ENCODE measurements at regions not wholly inside any gene's neighbourhood (a gene's known extent, or its start where the extent isn't known, plus 50 kb on each side); places are given as distances from the start of the nearest gene placed in this dataset.
"Not testable (repeated sequence)": the region's sequence is repeated elsewhere in the genome, so short reads cannot be mapped to it uniquely, and the experiment has no call there.

DNA sequence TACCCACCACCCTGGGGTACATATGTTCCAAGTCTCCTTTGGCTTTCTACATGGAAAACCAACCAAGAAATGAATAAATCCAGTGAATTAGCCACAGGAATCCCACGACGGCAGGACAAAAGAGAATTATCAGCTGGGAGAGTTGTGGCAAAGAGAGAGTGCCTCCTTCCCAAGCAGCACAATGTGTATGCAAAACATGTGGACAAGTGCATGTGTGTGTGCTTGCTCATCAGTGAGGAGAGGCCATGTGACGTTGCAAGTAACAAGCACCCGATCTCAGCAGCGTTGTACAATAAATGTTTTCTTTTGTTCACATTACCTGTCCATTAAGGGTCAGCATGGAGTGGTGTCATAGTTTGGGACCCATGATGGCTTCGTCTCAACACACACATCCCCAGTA lies 50.0 kb upstream of the EMX2 start:
- DNase-seq (ENCODE audit: low read depth): no peak

DNA sequence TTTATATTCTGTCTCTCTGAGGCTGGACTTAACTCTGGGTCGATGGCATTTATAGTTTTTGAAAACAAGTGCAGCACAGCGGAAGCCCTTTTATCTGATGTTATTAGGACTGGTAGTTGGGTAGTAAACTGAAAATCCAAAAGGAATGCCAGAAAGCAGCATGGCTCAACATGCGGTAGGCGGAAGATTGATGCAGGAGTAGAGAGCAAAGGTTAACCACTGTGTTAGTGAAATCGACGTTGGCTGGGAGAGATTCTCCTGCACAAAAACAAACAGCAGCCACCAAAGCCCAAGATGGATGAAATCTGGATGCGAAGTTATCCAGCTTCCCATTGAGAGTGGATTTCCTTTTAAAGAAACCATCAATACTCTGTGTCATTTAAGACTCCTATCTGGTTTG lies 54.5 kb upstream of the EMX2 start:
- no peak for DNase-seq (ENCODE audit: low read depth)

DNA sequence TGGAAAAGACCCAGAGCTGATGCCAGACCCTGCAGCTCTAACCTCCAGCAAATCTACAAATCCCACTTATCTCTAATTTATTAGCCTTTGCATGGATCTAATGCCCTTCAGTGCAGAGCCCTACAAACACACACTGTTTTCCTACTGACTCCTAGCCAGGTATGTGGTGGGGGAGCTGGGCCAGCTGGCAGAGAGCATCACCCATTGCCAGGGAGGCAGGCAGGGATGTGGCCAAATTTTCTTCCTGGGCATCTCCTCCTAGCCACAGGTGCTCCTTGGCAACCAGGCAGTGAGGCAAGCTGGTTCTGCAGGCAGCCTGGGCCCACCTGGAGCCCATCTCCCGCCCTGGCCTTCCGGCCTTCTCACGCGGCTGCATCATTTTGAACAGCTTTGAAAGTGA lies 55.9 kb upstream of the EMX2 start:
- no peak for DNase-seq (ENCODE audit: low read depth)

DNA sequence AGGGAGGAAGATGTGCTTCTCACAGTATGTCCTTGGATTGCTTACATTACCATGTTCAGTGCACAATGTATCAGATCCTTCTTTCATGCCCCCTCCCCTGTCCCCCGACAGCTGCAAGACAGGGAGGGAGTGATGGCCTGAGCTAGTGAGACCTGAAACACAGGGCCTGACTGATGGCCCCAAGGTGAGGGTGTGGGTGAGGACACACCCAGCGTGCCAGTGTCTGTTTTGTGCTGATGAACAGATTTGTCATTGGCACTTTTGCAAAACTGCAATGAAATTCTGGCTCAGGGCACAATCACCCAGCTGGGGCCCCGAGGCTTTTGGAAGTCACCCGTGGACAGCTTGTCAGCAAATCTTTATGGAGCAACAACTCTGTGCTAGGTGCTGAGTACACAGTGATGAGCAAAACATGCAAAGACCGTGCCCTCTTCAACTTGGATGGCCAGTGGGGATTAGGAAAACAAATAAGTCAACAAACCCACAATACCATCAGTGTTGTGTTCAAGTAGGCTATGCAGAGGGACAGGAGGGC lies 59.4 kb upstream of the EMX2 start:
- DNase-seq (ENCODE audit: low read depth): no peak

DNA sequence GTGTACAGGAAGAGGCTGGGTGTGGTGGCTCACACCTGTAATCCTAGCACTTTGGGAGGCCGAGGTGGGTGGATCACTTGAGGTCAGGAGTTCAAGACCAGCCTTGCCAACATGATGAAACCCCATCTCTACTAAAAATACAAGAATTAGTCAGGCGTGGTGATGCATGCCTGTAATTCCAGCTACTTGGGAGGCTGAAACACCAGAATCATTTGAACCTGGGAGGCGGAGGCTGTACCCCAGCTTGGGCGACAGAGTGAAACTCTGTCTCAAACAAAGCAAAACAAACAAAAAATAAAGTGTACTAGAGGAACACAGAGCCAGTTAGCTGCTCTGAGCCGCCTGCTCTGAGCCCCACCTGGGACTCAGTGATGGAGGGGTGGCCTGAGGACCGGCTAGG lies 61.5 kb upstream of the EMX2 start:
- DNase-seq (ENCODE audit: low read depth): not testable (repeated sequence)

DNA sequence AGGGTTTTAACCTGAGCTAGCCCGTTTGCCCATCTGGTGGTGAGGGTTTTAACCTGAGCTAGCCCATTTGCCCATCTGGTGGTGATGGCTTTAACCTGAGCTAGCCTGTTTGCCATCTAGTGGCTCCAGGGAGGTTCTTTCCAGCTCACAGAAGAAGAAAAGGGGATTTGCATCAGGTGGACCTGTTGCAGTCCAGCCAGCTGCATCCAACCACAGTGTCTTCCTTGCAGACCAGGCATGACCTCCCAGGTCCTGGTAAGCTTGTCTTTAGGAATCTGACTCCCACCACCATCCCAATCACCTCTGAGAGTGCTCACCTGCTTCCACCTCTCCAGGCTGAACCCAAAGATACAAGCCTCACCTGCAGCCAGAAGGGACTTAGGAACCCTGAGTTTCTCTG lies 62.4 kb upstream of the EMX2 start:
- DNase-seq (ENCODE audit: low read depth): no peak

DNA sequence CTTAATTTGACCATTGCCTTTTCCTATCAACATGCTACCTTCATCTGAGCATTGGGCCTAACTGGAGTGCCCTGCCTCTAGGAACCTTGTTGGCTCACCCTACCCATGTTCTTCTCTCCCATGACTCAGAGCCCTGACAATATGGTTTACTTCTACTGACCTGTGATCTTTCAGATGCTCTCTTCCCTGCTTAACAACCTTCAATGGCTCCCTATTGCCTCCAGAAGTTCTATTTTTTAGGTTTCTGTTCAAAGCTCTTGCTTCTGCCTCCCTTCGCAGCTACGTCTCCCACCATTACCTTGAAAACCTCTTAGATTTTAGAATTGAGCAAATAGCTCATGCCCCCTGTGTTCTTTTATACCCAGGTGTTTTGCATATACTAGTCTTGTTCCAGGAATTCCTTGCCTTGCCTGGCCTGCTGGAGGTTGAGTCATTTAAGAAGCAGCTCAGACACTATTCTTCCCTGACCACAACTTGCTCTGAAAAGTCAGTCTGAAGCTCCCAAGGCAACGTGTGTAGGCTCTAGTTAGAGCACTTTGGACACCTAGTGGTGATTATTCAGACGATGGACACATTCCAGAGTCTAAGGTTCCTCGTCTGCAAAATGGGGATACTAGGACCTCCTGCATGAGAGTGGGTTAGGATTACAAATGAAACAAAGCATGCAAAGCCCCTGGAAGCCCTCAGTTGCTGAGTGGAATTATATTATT lies 64.4 kb upstream of the EMX2 start:
- DNase-seq (ENCODE audit: low read depth): no peak

DNA sequence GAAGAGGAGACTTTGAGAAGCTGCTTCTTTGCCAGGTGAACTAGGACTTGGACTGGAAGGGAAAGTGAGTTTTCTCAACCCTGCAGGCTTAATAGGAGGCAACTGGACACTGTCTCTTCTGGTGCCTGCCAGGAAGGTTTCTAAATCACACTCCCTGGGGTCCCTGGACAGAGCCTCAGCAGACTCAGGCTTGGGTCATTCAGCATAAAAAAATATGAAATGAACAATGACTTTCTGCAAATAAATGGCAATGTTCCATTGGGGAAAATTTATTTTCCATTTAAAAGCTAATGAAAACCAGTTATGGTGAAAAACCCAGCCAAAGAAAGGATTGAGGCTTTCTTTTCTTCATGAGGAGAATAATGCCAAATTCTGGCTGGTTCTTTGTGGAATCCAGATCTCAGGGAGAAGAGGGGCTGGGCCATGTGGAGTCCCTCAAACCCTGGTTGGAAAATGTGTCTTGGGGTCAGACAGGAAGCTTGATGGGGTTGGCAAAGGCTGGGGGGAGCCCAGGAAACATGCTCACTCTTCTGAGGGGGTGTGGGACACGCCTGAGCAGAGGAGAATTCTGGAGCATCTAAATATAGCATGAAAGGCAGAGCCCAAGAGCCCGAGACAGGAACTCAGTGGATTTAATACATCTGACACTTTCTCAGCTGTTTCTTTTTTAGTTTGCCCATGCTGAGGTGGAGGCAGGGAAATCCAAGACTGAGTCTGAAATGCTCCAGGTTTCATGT lies 65.2 kb upstream of the EMX2 start:
- DNase-seq (ENCODE audit: low read depth): no peak

DNA sequence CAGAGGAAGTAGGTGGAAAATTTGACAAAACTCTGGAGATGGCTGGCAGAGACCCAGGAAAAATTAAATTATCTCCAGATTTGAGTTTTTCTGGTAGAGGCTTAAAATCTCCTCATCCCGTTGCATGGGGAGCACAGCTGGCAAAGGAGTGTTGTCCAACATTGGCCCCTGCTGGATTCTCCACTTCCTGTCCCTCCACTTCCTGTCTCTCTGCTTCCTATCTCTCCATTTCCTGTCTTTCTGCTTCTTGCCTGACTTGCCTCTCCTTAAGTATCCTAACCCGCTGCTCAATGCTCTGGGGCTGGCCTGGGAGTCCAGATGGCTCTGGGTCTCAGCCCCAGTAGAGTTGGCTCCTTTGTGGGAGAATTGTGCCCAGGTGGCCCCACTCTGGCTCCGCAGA lies 65.8 kb upstream of the EMX2 start:
- no peak for DNase-seq (ENCODE audit: low read depth)

DNA sequence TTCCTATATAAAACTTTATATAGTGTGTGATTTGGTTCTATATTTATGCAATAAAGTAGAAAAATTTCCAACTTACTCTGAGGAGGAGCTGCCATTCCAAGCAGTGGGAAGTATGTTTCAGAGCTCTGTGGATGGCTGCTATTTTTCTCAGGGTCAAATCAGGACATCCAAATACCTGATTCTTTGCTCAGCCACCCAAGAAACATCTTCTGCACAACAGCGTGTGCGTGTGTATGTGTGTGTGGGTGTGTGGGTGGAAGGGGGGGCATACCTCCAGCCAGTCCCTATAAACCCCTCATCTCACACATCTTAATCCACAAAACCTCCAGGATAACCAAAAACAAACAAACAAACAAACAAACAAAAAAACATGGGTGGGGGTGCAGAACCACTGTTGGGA lies 66.3 kb upstream of the EMX2 start:
- DNase-seq (ENCODE audit: low read depth): no peak

DNA sequence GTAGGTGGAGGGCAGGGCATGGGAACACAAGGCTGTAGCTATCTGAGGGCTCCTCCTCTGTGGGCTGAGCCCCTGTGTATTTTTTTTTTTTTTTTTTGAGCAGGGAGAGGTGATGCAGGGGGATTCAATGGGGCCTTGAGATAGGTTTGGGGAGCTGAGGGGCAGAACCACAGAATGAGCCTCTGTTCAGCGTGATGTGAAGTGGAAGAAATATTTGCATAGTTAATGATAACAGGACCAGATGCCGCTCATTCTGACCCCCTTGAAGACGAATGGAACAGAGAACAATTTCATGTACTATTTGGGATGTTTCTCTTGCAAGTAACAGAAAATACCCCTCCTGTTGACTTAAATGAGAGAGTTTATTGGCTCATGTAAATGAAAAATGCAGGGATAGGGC lies 69.7 kb upstream of the EMX2 start:
- DNase-seq (ENCODE audit: low read depth): no peak

DNA sequence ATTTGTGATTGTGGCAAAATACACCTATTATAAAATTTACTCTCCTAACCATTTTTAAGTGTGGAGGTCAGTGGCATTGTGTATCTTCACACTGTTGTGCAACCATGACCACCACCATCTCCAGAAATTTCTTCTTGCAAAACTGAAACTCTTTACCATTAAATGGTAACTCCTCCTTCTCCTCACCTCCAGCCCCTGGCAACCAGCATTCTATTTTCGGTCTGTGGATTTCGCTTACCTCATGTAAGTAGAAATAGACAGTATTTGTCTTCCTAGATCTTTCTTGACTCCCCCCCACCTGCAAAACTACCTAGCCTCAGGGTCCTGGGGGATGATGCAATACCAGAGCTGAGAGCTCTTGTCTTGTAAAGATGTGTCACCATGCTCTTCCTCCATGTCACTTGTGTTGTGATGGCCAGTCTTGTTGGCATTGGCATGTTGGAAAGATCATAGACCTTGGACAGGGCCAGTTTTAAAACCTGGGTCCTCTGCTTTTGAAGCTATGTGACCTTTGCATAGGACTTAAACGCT lies 71.1 kb upstream of the EMX2 start:
- no peak for DNase-seq (ENCODE audit: low read depth)

DNA sequence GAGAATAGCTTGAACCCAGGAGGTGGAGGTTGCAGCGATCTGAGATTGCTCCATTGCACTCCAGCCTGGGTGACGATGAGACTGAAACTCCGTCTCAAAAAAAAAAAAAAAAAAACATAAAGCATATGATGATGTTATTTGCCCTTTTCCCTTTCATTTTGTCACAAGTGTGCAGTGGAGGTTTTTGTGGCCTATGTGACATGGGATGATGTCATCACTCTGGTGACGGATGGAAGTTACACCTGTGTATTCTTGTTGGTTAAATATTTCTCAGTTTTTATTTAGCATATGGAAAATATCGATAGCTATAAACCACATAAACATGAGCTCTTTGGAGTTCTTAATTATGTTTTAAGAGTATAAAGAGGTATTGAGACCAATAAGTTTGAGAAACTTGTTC lies 71.8 kb upstream of the EMX2 start:
- no peak for DNase-seq (ENCODE audit: low read depth)

DNA sequence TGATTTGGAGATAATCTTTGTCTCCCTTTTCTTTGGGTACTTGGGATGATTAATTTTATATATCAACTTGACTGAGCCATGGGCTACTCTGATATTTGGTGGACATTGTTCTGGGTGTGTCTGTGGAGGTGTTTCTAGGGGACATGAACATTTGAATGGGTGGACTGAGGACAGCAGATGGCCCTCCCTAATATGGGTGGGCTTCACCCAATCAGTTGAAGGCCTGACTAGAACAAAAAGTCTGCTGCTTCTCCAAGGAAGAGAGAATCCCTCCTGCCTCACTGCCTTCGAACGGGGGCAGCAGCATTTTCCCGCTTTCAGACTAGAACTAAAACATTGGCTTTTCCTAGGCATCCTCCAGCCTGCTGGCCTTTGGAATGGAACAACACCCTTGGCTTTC lies 73.9 kb upstream of the EMX2 start:
- no peak for DNase-seq (ENCODE audit: low read depth)

DNA sequence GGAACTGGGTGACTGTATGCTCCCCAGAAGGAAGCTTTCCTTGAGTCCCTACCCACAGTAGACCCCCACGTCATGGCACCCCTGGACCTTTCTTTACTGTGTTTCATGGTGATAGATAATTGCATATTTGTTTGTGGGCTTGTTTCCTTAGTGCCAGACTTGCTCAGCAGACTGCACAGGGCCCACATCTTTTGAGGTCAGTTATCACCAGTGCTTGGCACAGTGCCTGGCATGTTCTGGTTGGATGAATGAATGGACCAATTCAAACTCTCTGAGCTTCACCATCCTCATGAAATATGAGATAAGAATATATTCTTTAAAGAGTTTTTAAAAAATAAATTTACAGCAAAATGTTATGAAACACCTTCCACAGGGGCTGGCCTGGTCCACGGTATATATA lies 78.4 kb upstream of the EMX2 start:
- no peak for DNase-seq (ENCODE audit: low read depth)

DNA sequence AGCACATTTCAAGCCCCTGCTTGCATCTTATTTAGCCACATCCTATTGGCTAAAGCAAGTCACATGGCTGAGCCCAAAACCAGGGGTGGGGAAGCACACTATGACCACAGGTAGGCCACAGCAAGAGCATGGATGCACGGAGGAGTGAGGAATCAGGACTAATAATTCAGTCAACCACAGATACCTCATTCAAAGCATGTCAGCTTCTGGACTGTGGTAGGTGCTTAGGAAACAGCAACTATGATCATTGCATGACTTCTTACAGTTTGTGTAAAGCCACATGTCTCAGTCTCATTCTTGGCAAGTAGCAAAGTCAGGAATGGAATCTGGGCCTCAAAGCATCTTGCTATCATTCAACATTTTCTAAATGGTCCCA lies 79.0 kb upstream of the EMX2 start:
- DNase-seq (ENCODE audit: low read depth): no peak

DNA sequence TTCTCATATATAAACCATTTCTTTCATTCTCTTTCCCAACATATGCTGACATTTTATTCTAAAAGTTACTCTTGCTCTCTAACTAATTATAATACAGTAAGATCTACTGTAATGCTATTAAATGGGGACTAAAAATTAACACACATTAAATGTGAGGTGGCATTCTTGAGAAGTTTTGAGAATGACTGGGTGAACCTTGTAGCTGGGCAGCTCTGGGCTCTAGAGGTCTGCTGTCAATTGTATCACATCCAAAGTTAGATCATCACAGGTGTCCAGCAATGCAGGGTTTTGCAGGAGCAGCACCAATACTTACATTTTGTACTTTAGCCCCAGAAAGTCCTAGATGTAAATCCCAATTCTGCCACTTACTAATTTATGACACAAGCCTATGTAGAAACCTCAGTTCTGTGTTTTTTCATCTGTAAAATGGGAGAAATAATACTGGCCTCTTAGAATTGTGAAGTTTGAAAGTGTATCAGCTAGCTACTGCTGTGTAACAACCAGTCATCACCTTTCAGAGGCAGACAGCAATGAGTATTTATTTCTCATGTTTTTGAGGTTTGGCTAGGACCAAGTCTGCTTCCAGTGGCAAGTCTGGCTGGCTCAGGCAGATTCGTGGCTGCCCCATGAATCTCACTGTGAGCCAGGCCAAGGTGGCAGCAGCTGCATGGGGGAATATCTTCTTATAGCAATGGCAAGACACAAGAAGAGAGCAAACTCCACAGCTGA lies 79.6 kb upstream of the EMX2 start:
- no peak for DNase-seq (ENCODE audit: low read depth)

DNA sequence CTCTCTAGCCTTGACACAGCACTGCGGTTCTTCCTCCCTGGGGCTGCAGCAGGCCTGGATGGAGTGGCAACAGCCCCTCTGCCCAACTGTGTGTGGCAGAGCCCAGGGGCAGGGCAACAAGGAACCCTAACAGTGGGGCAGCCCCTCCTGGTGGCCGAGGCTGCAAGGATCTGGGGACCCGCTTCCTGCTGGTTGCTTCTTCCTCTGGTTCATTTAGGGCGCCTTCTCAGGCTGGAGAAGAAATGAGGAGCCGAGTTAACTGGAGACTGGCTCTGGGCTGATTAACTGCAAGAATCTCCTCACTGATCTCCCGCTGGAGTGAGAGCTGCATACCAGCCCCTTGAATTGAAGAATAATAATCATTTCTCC lies 80.1 kb upstream of the EMX2 start:
- no peak for DNase-seq (ENCODE audit: low read depth)

DNA sequence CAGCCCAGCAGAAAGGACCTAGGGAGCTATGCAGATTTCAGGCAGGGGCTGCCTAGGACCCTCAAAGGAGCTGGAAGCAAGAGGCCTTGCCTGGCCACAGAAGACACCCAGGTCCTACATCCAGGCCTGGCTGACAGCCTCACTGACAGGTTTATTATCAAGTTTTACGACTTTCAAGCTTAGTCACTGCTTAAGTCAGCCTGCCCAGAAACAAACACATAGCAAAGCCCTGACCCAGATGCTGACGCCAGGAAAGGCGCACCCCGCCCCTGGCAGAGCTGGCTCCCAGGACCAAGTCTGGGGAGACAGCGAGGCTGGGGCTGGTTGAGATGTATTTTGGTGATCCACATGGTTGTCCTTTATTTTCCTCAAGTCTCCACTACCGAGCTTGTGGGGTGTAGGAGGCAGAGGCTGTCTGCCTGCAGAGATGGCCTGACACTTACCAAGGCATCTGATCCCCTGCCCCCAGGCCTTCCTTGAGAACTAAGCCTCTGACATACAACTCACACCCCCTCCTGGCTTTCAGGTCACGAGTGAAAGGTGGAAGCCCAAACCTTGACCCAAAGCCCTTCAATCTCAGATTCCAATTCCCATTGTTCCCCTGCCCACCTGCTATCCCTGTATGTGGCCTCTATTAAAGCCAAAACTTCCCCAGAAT lies 80.7 kb upstream of the EMX2 start:
- no peak for DNase-seq (ENCODE audit: low read depth)

DNA sequence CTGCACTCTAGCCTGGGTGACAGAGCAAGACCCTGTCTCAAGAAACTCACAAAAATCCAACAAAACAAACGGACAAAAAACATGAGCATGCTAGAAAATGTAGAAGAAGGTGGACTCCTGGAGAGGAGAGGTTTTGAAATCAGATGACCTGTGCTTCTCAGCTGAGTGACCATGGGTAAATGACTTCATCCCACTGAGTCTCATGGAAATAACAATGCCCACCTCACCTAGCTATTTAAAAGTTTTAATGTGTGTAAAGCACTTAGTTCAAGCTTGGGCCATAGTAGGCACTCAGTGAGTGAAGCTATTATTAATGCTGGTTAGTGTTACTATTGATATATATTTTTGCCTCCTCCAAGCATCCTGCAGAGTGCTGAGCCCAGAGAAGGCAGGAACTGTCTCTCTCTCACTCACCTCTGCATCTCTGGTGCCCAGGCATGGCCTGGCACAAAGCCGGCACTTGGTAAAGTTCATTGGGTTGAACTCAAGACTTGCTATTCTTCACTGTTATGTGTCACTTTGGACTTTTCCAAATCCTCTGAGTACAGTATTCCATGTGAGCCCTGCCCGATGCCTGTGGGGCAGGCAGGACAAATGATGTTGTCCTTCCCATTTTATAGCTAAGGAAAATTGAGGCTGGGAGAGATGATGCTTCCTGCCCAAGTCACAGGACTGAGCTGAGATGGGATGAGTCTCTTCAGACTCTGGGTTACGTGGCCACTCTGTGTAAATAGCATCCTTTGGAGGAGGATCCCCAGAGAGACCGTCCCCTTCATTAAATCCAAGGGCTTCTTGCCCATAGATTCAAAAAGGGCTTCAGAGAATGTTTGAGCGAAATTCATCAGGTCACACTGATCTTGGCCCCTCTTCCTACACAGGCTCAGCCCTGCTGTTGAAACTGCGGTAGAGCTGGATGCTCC lies 81.4 kb upstream of the EMX2 start:
- DNase-seq (ENCODE audit: low read depth): no peak

DNA sequence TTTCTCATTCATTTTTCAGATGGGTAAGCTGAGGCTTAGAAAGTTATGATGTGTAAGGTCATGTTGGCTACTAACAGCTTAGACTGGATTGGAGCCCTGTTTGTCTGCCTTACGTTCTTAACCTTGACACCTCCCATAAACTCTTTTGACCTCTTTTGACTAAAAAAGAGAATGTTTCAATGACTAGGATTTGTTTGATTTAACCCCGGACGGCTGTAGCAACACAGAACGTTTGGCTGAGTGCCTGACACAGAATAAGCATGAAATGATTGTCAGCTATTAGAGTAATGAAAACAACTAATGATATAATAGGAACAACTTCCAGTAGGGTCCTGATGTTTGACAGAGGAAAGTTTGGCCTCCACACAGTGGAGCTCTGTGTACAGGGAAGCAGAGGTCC lies 83.3 kb upstream of the PDZD8 start:
- no peak for DNase-seq (ENCODE audit: low read depth)

All from stimulated activated CD4-positive, alpha-beta T cell treated with anti-CD3 and anti-CD28 coated beads, Interleukin-2, amount 100 ng/mL, for 4 hours (primary cell).